BLaER1 treated with 17β-estradiol and CSF1 and Interleukin-3, amounts not matched to agents 10 nM and 100 nM (cell line): ENCODE measurements at regions not wholly inside any gene's neighbourhood (a gene's known extent, or its start where the extent isn't known, plus 50 kb on each side); places are given as distances from the start of the nearest gene placed in this dataset.
"Not testable (repeated sequence)": the region's sequence is repeated elsewhere in the genome, so short reads cannot be mapped to it uniquely, and the experiment has no call there.

ENCODE experiments used
- H3K27ac ChIP-seq, 11 experiments: shearing (Covaris generic); formaldehyde crosslinking; 2 replicates each; pipeline ENCODE4 v1.8.1; 2022
- H3K27me3 ChIP-seq, 11 experiments: shearing (Covaris generic); formaldehyde crosslinking; 2 replicates each; pipeline ENCODE4 v1.8.1; 2022
- H3K36me3 ChIP-seq, 11 experiments: shearing (Covaris generic); formaldehyde crosslinking; 2 replicates each; pipeline ENCODE4 v1.8.1; 2022
- H3K4me1 ChIP-seq, 10 experiments: shearing (Covaris generic); formaldehyde crosslinking; 2 replicates each; pipeline ENCODE4 v1.8.1; 2022
- H3K4me2 ChIP-seq, 11 experiments: shearing (Covaris generic); formaldehyde crosslinking; 2 replicates each; pipeline ENCODE4 v1.8.1; 2022
- H3K4me3 ChIP-seq, 10 experiments: shearing (Covaris generic); formaldehyde crosslinking; 2 replicates each; pipeline ENCODE4 v1.8.1; 2022
- H3K9ac ChIP-seq, 11 experiments: shearing (Covaris generic); formaldehyde crosslinking; 2 replicates each; pipeline ENCODE4 v1.8.1; 2022
- H3K9me3 ChIP-seq, 11 experiments: shearing (Covaris generic); formaldehyde crosslinking; replicated peaks in 1 of 11; 2 replicates each; pipeline ENCODE4 v1.8.1; 2022
- H4K20me1 ChIP-seq, 11 experiments: shearing (Covaris generic); formaldehyde crosslinking; 2 replicates each; pipeline ENCODE4 v1.8.1; 2022
- Cebpa-rat ChIP-seq, 11 experiments: shearing (Covaris generic); IDR thresholded peaks; 2 replicates each; pipeline ENCODE4 v1.8.1; 2022

- Histone ChIP-seq H3K4me1 (peaks cover 0 to 22% (median 0%) of the 10 kb centered on the region in 10 experiments; a peak in 6 of 20 replicates), H3K27ac (no peak overlapping the region), H3K27me3 (no peaks in the 10 kb centered on the region), H3K9me3 (0 out of 22 replicates have a peak, but pooled peaks cover 0 to 4% (median 0%) of the 10 kb centered on the region in 11 experiments), H3K36me3 (no peaks in the 10 kb centered on the region), H4K20me1 (no peaks in the 10 kb centered on the region), H3K4me2 (no peak overlapping the region), H3K4me3 (no peak overlapping the region), H3K9ac (no peak overlapping the region)
- no peak for TF ChIP-seq Cebpa-rat (IDR thresholded peaks at IDR 0.05)
These were observed 189.1 kb upstream of the ZNF217 start for GRCh38 chr20:53782612-53783246.

- Histone ChIP-seq H3K9me3 (0 out of 22 replicates have a peak, but pooled peaks cover 0 to 4% (median 0%) of the 10 kb centered on the region in 11 experiments), H3K4me3 (no peak overlapping the region), H3K27me3 (no peaks in the 10 kb centered on the region), H3K4me1 (peaks cover 0 to 4% (median 0%) of the 10 kb centered on the region in 10 experiments; a peak in 4 of 20 replicates), H3K36me3 (no peaks in the 10 kb centered on the region), H3K27ac (no peak overlapping the region), H3K9ac (no peak overlapping the region), H4K20me1 (no peaks in the 10 kb centered on the region), H3K4me2 (no peak overlapping the region)
- no peak for TF ChIP-seq Cebpa-rat (IDR thresholded peaks at IDR 0.05)
These were observed 186.2 kb upstream of the ZNF217 start for GRCh38 chr20:53779822-53780221.

GRCh38 chr20:53778736-53779135 is 185.1 kb upstream of the ZNF217 start:
- H3K4me1 ChIP-seq = peaks cover 0 to 15% (median 0%) of the 10 kb centered on the region in 10 experiments; a peak in 4 of 20 replicates
- H3K4me2 ChIP-seq = no peak overlapping the region
- no peak overlapping the region for H3K4me3 ChIP-seq
- no peak overlapping the region for H3K27ac ChIP-seq
- H3K27me3 ChIP-seq = no peaks in the 10 kb centered on the region
- H3K9me3 ChIP-seq = 0 out of 22 replicates have a peak, but pooled peaks cover 0 to 4% (median 0%) of the 10 kb centered on the region in 11 experiments
- TF ChIP-seq Cebpa-rat (IDR thresholded peaks at IDR 0.05) = no peak
- no peak overlapping the region for H3K9ac ChIP-seq
- H4K20me1 ChIP-seq = no peaks in the 10 kb centered on the region
- no peaks in the 10 kb centered on the region for H3K36me3 ChIP-seq

GRCh38 chr20:53778041-53778516 is 184.4 kb upstream of the ZNF217 start:
- Histone ChIP-seq H3K4me3 (no peak overlapping the region), H3K27ac (no peak overlapping the region), H3K36me3 (no peaks in the 10 kb centered on the region), H3K4me1 (peaks cover 0 to 15% (median 0%) of the 10 kb centered on the region in 10 experiments; a peak in 4 of 20 replicates), H3K27me3 (no peaks in the 10 kb centered on the region), H3K9ac (no peak overlapping the region), H4K20me1 (no peaks in the 10 kb centered on the region), H3K9me3 (no peaks in the 10 kb centered on the region), H3K4me2 (no peak overlapping the region)
- TF ChIP-seq Cebpa-rat (IDR thresholded peaks at IDR 0.05) = peak in 1 of 11 experiments; percentile 14; a peak in 1 of 22 replicates

GRCh38 chr20:53777402-53777801 is 183.8 kb upstream of the ZNF217 start:
- not testable (repeated sequence) for H4K20me1 ChIP-seq, H3K4me2 ChIP-seq, H3K9me3 ChIP-seq, H3K27me3 ChIP-seq, H3K36me3 ChIP-seq, H3K9ac ChIP-seq, H3K27ac ChIP-seq, H3K4me3 ChIP-seq
- peaks cover 0 to 15% (median 0%) of the 10 kb centered on the region in 10 experiments; a peak in 4 of 20 replicates for H3K4me1 ChIP-seq

- Histone ChIP-seq H3K27ac (no peak overlapping the region), H3K4me1 (peaks cover 0 to 15% (median 0%) of the 10 kb centered on the region in 10 experiments; a peak in 4 of 20 replicates), H3K4me2 (no peak overlapping the region), H3K9me3 (no peaks in the 10 kb centered on the region), H3K9ac (no peak overlapping the region), H3K27me3 (no peaks in the 10 kb centered on the region), H3K36me3 (no peaks in the 10 kb centered on the region), H3K4me3 (no peak overlapping the region), H4K20me1 (no peaks in the 10 kb centered on the region)
- TF ChIP-seq Cebpa-rat (IDR thresholded peaks at IDR 0.05) = no peak
These were observed 183.2 kb upstream of the ZNF217 start for GRCh38 chr20:53776858-53777257.

- Histone ChIP-seq H3K9ac (no peak overlapping the region), H4K20me1 (no peaks in the 10 kb centered on the region), H3K4me3 (no peak overlapping the region), H3K9me3 (no peaks in the 10 kb centered on the region), H3K4me2 (peak overlapping the region in 2 of 11 experiments; percentile 26 to 37; a peak in 4 of 22 replicates), H3K27me3 (no peaks in the 10 kb centered on the region), H3K36me3 (no peaks in the 10 kb centered on the region), H3K27ac (no peak overlapping the region), H3K4me1 (peaks cover 0 to 15% (median 0%) of the 10 kb centered on the region in 10 experiments; a peak in 4 of 20 replicates)
- no peak for TF ChIP-seq Cebpa-rat (IDR thresholded peaks at IDR 0.05)
These were observed 181.0 kb upstream of the ZNF217 start for GRCh38 chr20:53774461-53775203.

GRCh38 chr20:53773792-53774401 is 180.3 kb upstream of the ZNF217 start:
- H4K20me1 ChIP-seq = no peaks in the 10 kb centered on the region
- TF ChIP-seq Cebpa-rat (IDR thresholded peaks at IDR 0.05) = no peak
- H3K9me3 ChIP-seq = no peaks in the 10 kb centered on the region
- H3K4me1 ChIP-seq = peaks cover 0 to 15% (median 0%) of the 10 kb centered on the region in 10 experiments; a peak in 4 of 20 replicates
- H3K36me3 ChIP-seq = no peaks in the 10 kb centered on the region
- H3K4me3 ChIP-seq = no peak overlapping the region
- H3K27me3 ChIP-seq = no peaks in the 10 kb centered on the region
- H3K27ac ChIP-seq = no peak overlapping the region
- H3K4me2 ChIP-seq = no peak overlapping the region
- H3K9ac ChIP-seq = no peak overlapping the region

- H3K9ac ChIP-seq, H3K27ac ChIP-seq, H3K4me2 ChIP-seq, H3K4me3 ChIP-seq, H3K27me3 ChIP-seq, H3K9me3 ChIP-seq, H3K36me3 ChIP-seq, H4K20me1 ChIP-seq: not testable (repeated sequence)
- H3K4me1 ChIP-seq = peaks cover 0 to 15% (median 0%) of the 10 kb centered on the region in 10 experiments; a peak in 4 of 20 replicates
These were observed 179.6 kb upstream of the ZNF217 start for GRCh38 chr20:53773066-53773791.
